Gastroesophageal sphincter (tissue), 4 donors: ENCODE measurements at regions not wholly inside any gene's neighbourhood (a gene's known extent, or its start where the extent isn't known, plus 50 kb on each side); places are given as distances from the start of the nearest gene placed in this dataset.

Experiments used
- ATAC-seq: fragments of 150-250 bp; one replicate; pipeline ENCODE4 v1.9.1; 2016; ENCODE audit warnings: mild to moderate bottlenecking, moderate library complexity
- H3K27ac ChIP-seq, 4 donors: fragments of 200-600 bp; sonication (generic) in 3 of 4; 1 replicate in 3 of 4; 2 replicates in 1 of 4; pipeline ENCODE4 v1.5.1; 2016 to 2019
- H3K27me3 ChIP-seq: fragments of 200-600 bp; sonication (generic); one replicate; pipeline ENCODE4 v1.5.1; 2019
- H3K36me3 ChIP-seq, 2 donors: fragments of 200-600 bp; sonication (generic); one replicate each; pipeline ENCODE4 v1.5.1; 2019; ENCODE audit warnings: control low read depth in 1 of 2
- H3K4me1 ChIP-seq, 3 donors: fragments of 200-600 bp; sonication (generic); 1 replicate in 2 of 3; 2 replicates in 1 of 3; pipeline ENCODE4 v1.5.1; 2016 to 2019; ENCODE audit warnings: control low read depth in 2 of 3
- H3K4me3 ChIP-seq, 2 donors: fragments of 200-600 bp; sonication (generic); one replicate each; pipeline ENCODE4 v1.5.1; 2019; ENCODE audit warnings: mild to moderate bottlenecking in 1 of 2, moderate library complexity in 1 of 2
- H3K9me3 ChIP-seq, 3 donors: fragments of 200-600 bp; sonication (generic); one replicate each; pipeline ENCODE4 v1.5.1; 2017 to 2019; ENCODE audit warnings: control low read depth in 2 of 3
- EP300 ChIP-seq: sonication (generic); formaldehyde crosslinking; IDR thresholded peaks from one replicate; pipeline ENCODE4 v1.6.1; 2017; ENCODE audit warnings: antibody characterized with exemption, mild to moderate bottlenecking
- POLR2A ChIP-seq, 2 donors: fragments of 450-650 bp; IDR thresholded peaks; one replicate each; pipeline ENCODE4 v1.6.1; 2017; ENCODE audit warnings: antibody characterized with exemption in 2 of 2, mild to moderate bottlenecking in 2 of 2, moderate library complexity in 1 of 2
- POLR2AphosphoS5 ChIP-seq: sonication (generic); formaldehyde crosslinking; IDR thresholded peaks from one replicate; pipeline ENCODE4 v1.6.1; 2017; ENCODE audit warnings: antibody characterized with exemption
- WGBS, 2 donors: methylation state at CpG; one replicate each; pipeline ENCODE4 v1.1.5; 2018; ENCODE audit warnings: low coverage in 1 of 2; 5-methylcytosine and 5-hydroxymethylcytosine counted together
- TF ChIP-seq, protein P1 (sequence below), 4 experiments: fragments of 200-600 bp in 2 of 4; fragments of 450-650 bp in 2 of 4; sonication (generic) in 1 of 4; IDR thresholded peaks; one replicate each; pipeline ENCODE4 v1.5.1; 2017 to 2019; ENCODE audit warnings: antibody characterized with exemption in 4 of 4, mild to moderate bottlenecking in 2 of 4, moderate library complexity in 2 of 4

DNA sequence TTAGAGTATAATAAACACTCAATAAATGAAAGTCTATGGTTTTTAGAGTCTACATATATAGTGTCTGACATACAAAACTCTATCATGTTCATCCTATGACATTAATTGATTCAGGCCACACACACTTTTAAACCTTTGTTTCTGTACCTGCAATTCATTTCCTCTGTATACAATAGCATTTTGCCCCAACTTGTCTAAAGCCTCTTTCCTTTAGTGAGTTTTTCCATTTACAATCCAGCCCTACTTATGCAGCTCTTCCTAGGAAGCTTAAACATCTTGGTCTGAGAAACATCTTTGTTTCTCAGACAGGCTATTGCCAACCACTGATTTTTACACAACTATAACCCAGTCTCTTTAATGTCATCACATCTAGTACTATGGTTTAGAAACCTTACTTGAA is 214.7 kb upstream of the SLC16A7 start:
- Histone ChIP-seq H3K27me3 (no peaks in the 10 kb centered on the region), H3K27ac (no peak overlapping the region), H3K4me1 (no peaks in the 10 kb centered on the region), H3K4me3 (no peak overlapping the region), H3K9me3 (no peaks in the 10 kb centered on the region), H3K36me3 (no peaks in the 10 kb centered on the region)
- no peak for TF ChIP-seq POLR2AphosphoS5
- TF ChIP-seq, protein P1, sequence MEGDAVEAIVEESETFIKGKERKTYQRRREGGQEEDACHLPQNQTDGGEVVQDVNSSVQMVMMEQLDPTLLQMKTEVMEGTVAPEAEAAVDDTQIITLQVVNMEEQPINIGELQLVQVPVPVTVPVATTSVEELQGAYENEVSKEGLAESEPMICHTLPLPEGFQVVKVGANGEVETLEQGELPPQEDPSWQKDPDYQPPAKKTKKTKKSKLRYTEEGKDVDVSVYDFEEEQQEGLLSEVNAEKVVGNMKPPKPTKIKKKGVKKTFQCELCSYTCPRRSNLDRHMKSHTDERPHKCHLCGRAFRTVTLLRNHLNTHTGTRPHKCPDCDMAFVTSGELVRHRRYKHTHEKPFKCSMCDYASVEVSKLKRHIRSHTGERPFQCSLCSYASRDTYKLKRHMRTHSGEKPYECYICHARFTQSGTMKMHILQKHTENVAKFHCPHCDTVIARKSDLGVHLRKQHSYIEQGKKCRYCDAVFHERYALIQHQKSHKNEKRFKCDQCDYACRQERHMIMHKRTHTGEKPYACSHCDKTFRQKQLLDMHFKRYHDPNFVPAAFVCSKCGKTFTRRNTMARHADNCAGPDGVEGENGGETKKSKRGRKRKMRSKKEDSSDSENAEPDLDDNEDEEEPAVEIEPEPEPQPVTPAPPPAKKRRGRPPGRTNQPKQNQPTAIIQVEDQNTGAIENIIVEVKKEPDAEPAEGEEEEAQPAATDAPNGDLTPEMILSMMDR (IDR thresholded peaks at IDR 0.05), result no peak
- no peak for TF ChIP-seq EP300
- TF ChIP-seq POLR2A (IDR thresholded peaks at IDR 0.05), result no peak
- ATAC-seq, result no peak

GRCh38 chr12:59375633-59376032 is 220.2 kb upstream of the SLC16A7 start:
- H3K4me3 ChIP-seq, result no peak overlapping the region
- no peaks in the 10 kb centered on the region for H3K36me3 ChIP-seq
- H3K27ac ChIP-seq, result no peak overlapping the region
- H3K9me3 ChIP-seq, result no peaks in the 10 kb centered on the region
- no peaks in the 10 kb centered on the region for H3K4me1 ChIP-seq
- TF ChIP-seq POLR2A (IDR thresholded peaks at IDR 0.05) (no peak), POLR2AphosphoS5 (no peak), EP300 (no peak)
- TF ChIP-seq, protein P1 (IDR thresholded peaks at IDR 0.05), result no peak
- no peaks in the 10 kb centered on the region for H3K27me3 ChIP-seq
- no peak for ATAC-seq
- WGBS, 2 donors, result 81 to 88% methylated on average over 4 of the region's 4 CpGs

GRCh38 chr12:59374783-59375182 is 221.0 kb upstream of the SLC16A7 start:
- no peak overlapping the region for H3K4me3 ChIP-seq
- 75 to 91% methylated on average over 1 of the region's 1 CpG for WGBS, 2 donors
- no peaks in the 10 kb centered on the region for H3K36me3 ChIP-seq
- no peaks in the 10 kb centered on the region for H3K4me1 ChIP-seq
- TF ChIP-seq POLR2AphosphoS5 (no peak), EP300 (no peak), POLR2A (IDR thresholded peaks at IDR 0.05) (no peak)
- TF ChIP-seq, protein P1 (IDR thresholded peaks at IDR 0.05), result no peak
- no peak overlapping the region for H3K27ac ChIP-seq
- H3K27me3 ChIP-seq, result no peaks in the 10 kb centered on the region
- no peak for ATAC-seq
- H3K9me3 ChIP-seq, result no peaks in the 10 kb centered on the region

GRCh38 chr12:59372956-59373355 is 222.9 kb upstream of the SLC16A7 start:
- 40 to 43% methylated on average over 1 to 3 of the region's 3 CpGs for WGBS, 2 donors
- no peak for TF ChIP-seq EP300
- no peak for TF ChIP-seq POLR2A (IDR thresholded peaks at IDR 0.05)
- TF ChIP-seq, protein P1 (IDR thresholded peaks at IDR 0.05), result no peak
- TF ChIP-seq POLR2AphosphoS5, result no peak
- Histone ChIP-seq H3K4me1 (no peaks in the 10 kb centered on the region), H3K4me3 (no peak overlapping the region), H3K9me3 (no peaks in the 10 kb centered on the region), H3K36me3 (no peaks in the 10 kb centered on the region), H3K27me3 (no peaks in the 10 kb centered on the region), H3K27ac (no peak overlapping the region)
- ATAC-seq, result no peak

- Histone ChIP-seq H3K36me3 (no peaks in the 10 kb centered on the region), H3K4me3 (no peak overlapping the region), H3K4me1 (no peaks in the 10 kb centered on the region), H3K27me3 (no peaks in the 10 kb centered on the region), H3K27ac (no peak overlapping the region), H3K9me3 (no peaks in the 10 kb centered on the region)
- ATAC-seq, result no peak
- TF ChIP-seq, protein P1 (IDR thresholded peaks at IDR 0.05), result no peak
- no peak for TF ChIP-seq EP300
- no peak for TF ChIP-seq POLR2A (IDR thresholded peaks at IDR 0.05)
- TF ChIP-seq POLR2AphosphoS5, result no peak
- WGBS, 2 donors, result 87 to 89% methylated on average over 3 of the region's 3 CpGs
These were observed 224.9 kb upstream of the SLC16A7 start for GRCh38 chr12:59370933-59371332.
